Rectal smooth muscle tissue (tissue), 1 donor: ENCODE measurements at regions not wholly inside any gene's neighbourhood (a gene's known extent, or its start where the extent isn't known, plus 50 kb on each side); places are given as distances from the start of the nearest gene placed in this dataset.
"Not testable (repeated sequence)": the region's sequence is repeated elsewhere in the genome, so short reads cannot be mapped to it uniquely, and the experiment has no call there.

Experiments used
- H3K27ac ChIP-seq: one replicate; pipeline ENCODE4 v1.7.0; 2013; ENCODE audit warnings: low read depth, low read length, inconsistent platforms
- H3K27me3 ChIP-seq: one replicate; pipeline ENCODE4 v1.7.0; 2013; ENCODE audit warnings: low read length; ENCODE audit not compliant: control insufficient read depth, insufficient read depth
- H3K36me3 ChIP-seq: one replicate; pipeline ENCODE4 v1.7.0; 2013; ENCODE audit warnings: low read length; ENCODE audit not compliant: control insufficient read depth, insufficient read depth
- H3K4me1 ChIP-seq: one replicate; pipeline ENCODE4 v1.7.0; 2013; ENCODE audit warnings: low read length; ENCODE audit not compliant: control insufficient read depth, insufficient read depth
- H3K4me3 ChIP-seq: one replicate; pipeline ENCODE4 v1.7.0; 2013; ENCODE audit warnings: low read length
- H3K9ac ChIP-seq: one replicate; pipeline ENCODE4 v1.7.0; 2013; ENCODE audit warnings: low read length

DNA sequence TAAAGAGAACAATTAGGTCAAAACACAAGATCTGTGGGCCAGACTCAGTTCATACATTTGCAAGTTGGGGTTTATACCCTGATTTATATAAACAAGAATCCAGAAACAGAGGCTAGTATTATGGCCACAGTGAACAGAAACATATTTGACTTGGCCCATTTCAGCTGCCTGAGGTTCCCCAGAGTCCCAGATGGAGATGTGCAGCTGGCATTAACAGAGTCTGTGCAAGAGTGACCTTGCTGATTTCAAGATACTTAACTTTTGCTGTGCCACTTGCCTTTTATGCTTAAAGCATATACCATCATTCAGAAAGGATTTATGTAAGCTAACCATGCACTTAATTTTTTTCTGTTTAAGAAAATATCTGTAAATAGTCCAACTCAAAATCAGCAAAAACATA lies 636.3 kb downstream of the TRIB2 start:
- H3K36me3 ChIP-seq: no peaks in the 10 kb centered on the region
- H3K4me1 ChIP-seq: no peaks in the 10 kb centered on the region
- no peak overlapping the region for H3K27ac ChIP-seq
- no peak overlapping the region for H3K9ac ChIP-seq
- H3K27me3 ChIP-seq: no peaks in the 10 kb centered on the region
- H3K4me3 ChIP-seq: no peak overlapping the region

DNA sequence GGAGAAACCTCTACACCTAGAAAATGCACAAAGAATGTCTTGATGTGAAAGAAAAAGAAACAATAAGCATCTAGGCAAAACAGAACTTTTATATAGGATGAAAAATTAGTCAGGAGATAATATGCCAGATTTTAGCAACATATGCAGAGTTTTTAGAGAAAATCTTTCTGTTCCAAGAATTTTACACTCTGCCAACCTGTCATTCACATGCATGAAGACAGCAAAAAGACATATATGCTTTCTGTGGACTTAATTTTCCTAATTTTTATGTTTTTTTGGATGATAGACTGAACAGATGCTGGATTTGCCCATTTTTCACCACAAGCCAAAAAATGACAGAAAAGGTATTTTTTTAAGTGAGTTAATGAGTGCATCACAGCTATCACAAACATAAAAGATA lies 637.3 kb downstream of the TRIB2 start:
- no peaks in the 10 kb centered on the region for H3K36me3 ChIP-seq
- H3K9ac ChIP-seq: no peak overlapping the region
- no peaks in the 10 kb centered on the region for H3K4me1 ChIP-seq
- H3K27ac ChIP-seq: no peak overlapping the region
- H3K27me3 ChIP-seq: no peaks in the 10 kb centered on the region
- no peak overlapping the region for H3K4me3 ChIP-seq

DNA sequence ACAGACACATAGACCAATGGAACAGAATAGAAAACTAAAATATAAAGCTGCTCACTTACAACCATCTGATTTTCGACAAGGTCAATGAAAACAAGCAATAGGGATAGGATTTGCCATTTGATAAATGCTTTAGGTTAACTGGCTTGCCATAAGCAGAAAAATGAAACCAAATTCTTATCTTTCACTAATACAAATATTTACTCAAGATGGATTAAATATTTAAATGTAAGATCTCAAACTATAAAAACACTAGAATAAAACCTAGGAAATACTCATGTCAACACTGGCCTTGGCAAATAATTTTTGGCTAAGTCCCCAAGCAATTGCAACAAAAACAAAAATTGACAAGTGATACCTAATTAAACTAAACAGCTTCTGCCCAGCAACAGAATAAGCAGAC lies 665.2 kb downstream of the TRIB2 start:
- not testable (repeated sequence) for H3K4me1 ChIP-seq, H3K36me3 ChIP-seq, H3K27ac ChIP-seq, H3K27me3 ChIP-seq, H3K4me3 ChIP-seq, H3K9ac ChIP-seq

DNA sequence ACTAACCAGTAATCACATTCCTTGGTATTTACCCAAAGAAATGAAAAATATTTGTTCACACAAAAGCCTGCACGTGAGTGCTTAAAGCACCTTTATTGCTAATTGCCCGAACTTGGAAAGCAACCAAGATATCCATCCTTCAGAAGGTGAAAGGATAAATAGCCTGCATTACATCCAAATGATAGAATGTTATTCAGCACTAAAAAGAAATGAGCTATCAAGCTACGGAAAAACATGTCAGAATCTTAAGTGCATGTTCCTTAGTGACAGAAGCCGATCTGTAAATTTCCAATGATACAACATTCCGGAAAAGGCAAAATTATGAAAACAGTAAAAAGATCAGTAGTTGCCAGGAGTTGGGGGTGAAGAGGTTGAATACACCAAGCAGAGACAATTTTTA lies 672.4 kb downstream of the TRIB2 start:
- H3K4me1 ChIP-seq, H3K9ac ChIP-seq, H3K27me3 ChIP-seq, H3K4me3 ChIP-seq, H3K27ac ChIP-seq, H3K36me3 ChIP-seq: not testable (repeated sequence)

DNA sequence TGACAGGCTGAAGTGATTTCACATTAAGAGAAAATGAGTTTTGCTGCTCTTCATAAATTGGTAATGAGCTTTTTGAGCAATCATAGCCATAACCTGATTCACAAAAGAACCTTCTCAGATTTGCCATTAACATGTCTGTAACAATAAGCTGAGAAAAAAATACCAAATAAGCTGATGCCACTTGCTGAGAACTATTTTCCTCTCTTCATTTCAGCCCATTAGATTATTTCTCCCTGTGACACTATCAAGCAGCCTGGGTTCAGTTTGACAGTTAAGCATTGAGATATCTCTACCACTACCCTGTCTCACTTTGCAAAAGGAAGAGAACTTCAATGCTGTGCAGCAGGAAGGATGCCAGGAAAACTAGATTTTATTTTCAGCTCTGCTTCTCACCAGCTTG lies 673.9 kb downstream of the TRIB2 start:
- Histone ChIP-seq H3K27me3 (no peaks in the 10 kb centered on the region), H3K9ac (no peak overlapping the region), H3K4me1 (no peaks in the 10 kb centered on the region), H3K4me3 (no peak overlapping the region), H3K36me3 (no peaks in the 10 kb centered on the region), H3K27ac (no peak overlapping the region)

DNA sequence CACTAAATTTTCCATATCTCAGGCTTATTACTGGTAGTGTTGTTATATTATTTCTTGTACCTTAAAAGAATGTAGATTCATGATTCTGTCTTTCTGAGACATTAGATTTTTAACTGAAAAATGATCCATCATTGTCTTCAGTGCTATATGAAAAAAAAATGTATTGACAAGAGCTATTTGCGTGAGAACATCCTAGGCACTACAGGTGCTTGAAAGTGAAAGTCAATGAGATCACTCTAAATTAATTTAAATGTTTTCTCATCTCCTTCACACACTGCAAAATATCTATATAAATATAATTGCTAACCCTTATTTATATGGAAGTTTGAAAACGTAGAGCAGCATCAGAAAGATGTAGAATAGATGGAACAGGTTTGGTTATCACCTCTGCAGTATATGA lies 684.6 kb downstream of the TRIB2 start:
- Histone ChIP-seq H3K4me3 (no peak overlapping the region), H3K9ac (no peak overlapping the region), H3K27me3 (no peaks in the 10 kb centered on the region), H3K4me1 (no peaks in the 10 kb centered on the region), H3K27ac (no peak overlapping the region), H3K36me3 (no peaks in the 10 kb centered on the region)

DNA sequence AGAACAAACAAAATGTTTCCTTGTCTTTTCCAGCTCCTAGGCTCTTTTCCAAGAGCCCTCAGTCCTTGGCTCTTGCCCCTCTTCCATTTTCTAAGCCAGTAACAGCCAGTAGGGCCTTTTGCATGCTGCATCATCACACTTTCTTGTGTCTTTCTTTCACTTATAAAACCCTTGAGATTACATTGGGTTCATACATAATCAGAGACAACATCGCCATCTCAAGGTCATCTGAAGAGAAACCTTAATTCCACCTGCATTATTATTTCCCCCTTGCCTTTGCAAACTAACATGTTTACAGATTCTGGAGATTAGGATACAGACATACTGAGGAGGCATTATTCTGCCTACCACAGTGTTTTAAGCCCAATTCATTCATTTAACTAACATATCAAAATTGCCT lies 697.3 kb downstream of the TRIB2 start:
- no peaks in the 10 kb centered on the region for H3K27me3 ChIP-seq
- no peaks in the 10 kb centered on the region for H3K36me3 ChIP-seq
- no peak overlapping the region for H3K9ac ChIP-seq
- no peaks in the 10 kb centered on the region for H3K4me1 ChIP-seq
- H3K27ac ChIP-seq: no peak overlapping the region
- H3K4me3 ChIP-seq: no peak overlapping the region

DNA sequence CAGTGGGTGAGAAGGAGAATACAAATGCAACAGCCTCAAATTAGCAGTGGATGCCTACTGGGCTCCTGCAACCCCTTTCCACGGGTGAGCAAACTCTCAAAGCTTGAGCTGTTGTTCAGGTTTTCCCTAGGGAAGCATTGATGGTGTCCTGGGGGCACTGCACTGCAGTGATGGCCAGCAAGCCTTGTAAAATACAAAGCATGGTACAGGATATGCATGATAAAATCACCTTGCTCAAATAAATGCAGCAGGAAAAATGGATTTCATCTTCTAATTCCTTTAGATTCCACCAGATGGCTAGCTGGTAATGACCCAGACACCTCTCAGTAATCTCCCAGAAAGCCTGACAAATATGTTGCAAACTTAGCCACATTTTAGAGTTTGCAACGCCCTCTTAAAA lies 698.2 kb downstream of the TRIB2 start:
- Histone ChIP-seq H3K36me3 (no peaks in the 10 kb centered on the region), H3K9ac (no peak overlapping the region), H3K27me3 (no peaks in the 10 kb centered on the region), H3K27ac (no peak overlapping the region), H3K4me1 (no peaks in the 10 kb centered on the region), H3K4me3 (no peak overlapping the region)

DNA sequence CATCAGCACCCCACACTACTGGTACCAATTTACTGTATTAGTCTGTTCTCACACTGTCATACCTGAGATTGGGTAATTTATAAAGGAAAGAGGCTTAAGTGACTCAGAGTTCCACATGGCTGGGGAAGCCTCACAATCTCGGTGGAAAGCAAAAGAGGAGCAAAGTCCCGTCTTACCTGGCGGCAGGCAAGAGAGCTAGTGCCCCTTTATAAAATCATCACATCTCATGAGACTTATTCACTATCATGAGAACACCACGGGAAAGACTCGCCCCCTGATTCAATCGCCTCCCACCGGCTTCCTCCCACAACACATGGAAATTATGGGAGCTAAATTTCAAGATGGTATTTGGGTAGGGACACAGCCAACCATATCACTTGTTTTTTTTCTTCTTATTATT lies 717.2 kb downstream of the TRIB2 start:
- no peaks in the 10 kb centered on the region for H3K27me3 ChIP-seq
- no peak overlapping the region for H3K27ac ChIP-seq
- H3K4me1 ChIP-seq: no peaks in the 10 kb centered on the region
- no peak overlapping the region for H3K9ac ChIP-seq
- no peak overlapping the region for H3K4me3 ChIP-seq
- no peaks in the 10 kb centered on the region for H3K36me3 ChIP-seq

DNA sequence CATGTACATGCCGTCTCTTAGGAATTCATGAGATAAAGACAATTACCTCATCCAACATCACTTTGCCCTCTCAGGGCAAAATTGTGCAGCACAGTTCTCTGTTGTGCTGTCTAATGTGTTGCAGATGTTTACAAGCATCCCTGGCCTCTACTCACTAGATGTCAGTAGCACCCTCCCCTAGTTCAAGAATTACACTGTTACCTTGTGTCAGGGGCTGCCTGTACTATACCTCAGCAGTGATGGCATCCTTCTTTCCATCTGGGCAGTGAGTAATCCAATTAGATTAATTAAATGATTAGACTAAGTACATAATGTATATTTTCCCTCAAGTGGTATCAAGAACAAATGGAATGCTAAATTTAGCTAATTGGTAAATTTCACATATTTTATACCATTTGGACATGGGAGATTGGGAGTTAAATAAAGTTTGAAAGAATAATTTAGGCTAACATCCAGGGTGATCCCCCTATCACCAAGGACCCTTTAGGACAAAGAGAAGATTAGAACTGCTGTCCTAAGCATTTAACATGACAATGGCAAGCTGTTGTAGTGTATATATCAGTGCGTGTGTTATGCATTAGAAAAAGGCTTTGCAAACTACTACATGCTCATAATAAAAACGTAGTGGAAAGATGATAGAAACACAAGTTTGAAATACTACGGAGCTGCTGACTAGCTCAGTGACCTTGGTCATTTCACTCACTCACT lies 727.0 kb downstream of the TRIB2 start:
- not testable (repeated sequence) for H3K4me3 ChIP-seq

DNA sequence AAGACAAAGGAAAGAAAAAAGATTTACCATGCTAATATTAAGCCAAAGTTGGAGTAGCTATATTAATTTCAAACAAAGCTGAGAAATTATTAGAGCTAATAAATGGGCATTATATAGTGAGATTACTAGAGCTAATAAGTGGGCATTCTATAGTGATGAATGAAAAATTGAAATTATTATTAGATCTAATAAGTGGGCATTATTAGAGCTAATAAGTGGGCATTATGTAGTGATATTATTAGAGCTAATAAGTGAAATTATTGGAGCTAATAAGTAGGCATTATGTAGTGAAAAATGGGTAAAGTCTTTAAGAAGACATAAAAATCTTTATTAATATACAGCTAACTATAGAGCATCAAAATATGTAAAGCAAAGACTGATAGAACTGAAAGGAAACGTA lies 745.7 kb downstream of the TRIB2 start:
- Histone ChIP-seq H3K27me3 (no peaks in the 10 kb centered on the region), H3K4me3 (no peak overlapping the region), H3K4me1 (no peaks in the 10 kb centered on the region)

More for the DNA sequence above, 727.0 kb downstream of the TRIB2 start:
- H3K27me3 ChIP-seq, H3K9ac ChIP-seq, H3K27ac ChIP-seq, H3K4me1 ChIP-seq, H3K36me3 ChIP-seq: not testable (repeated sequence)

DNA sequence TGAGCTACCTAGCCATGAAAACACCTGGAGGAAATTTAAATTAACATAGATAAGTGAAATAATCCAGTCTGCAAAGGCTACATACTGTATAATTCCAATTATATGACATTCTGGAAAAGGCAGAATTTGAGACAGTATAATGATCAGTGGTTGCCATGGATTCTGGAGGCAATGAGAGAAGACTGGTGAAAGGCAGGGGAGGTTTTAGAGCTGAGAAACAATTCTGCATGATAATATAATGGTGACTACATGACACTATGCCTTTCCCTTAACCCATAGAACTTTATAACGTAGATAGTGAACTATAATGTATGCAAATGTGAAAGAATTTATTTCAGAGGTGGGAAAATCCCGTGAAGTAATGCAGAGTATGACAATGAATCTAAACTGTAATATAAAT lies 749.3 kb downstream of the TRIB2 start:
- Histone ChIP-seq H3K27ac (no peak overlapping the region), H3K9ac (no peak overlapping the region), H3K36me3 (no peaks in the 10 kb centered on the region), H3K4me3 (no peak overlapping the region), H3K27me3 (no peaks in the 10 kb centered on the region), H3K4me1 (no peaks in the 10 kb centered on the region)

More for the DNA sequence above, 745.7 kb downstream of the TRIB2 start:
- Histone ChIP-seq H3K27ac (no peak overlapping the region), H3K9ac (no peak overlapping the region), H3K36me3 (no peaks in the 10 kb centered on the region)

DNA sequence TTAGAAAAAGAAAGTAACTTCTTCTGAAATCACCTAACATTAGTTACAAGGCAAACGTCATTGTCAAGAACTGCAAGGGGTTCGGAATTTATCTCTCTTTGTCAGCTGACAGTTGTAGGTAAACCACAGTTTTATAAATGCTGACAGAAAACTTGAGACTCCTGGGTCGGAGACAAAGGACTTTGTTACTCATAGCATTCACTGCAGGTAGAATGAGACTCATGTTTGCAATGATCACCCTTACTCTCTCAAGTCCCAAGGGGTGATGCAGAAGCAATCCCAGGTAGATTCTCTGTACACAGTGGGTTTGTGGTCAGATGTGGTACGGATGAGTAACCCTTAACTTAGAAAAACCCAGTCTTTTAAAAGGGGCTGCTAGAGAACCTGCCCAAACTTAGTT lies 757.8 kb downstream of the TRIB2 start:
- H3K27me3 ChIP-seq: no peaks in the 10 kb centered on the region
- no peak overlapping the region for H3K9ac ChIP-seq
- H3K27ac ChIP-seq: no peak overlapping the region
- H3K4me1 ChIP-seq: no peaks in the 10 kb centered on the region
- no peak overlapping the region for H3K4me3 ChIP-seq
- H3K36me3 ChIP-seq: no peaks in the 10 kb centered on the region
